ENCODE measurements at regions not wholly inside any gene's neighbourhood (a gene's known extent, or its start where the extent isn't known, plus 50 kb on each side); places are given as distances from the start of the nearest gene placed in this dataset.

GRCh38 chr10:107614939-107615685, 450.6 kb upstream of the SORCS1 start:
- H3K27me3 ChIP-seq (ENCODE audit: insufficient read depth, low read depth): no peaks in the 10 kb centered on the region
- no peaks in the 10 kb centered on the region for H3K4me1 ChIP-seq (replicated peaks; ENCODE audit: insufficient read depth)
- no peak overlapping the region for H3K4me3 ChIP-seq
- no peaks in the 10 kb centered on the region for H4K20me1 ChIP-seq (ENCODE audit: insufficient read depth)
- ChIA-PET POLR2A (ENCODE audit: unreplicated experiment) (no interaction called here), CTCF (no interaction called here)
- no peaks in the 10 kb centered on the region for H3F3A ChIP-seq (ENCODE audit: insufficient read depth, low read depth)
- intact Hi-C loops (cut with micrococcal nuclease; ENCODE audit: unreplicated experiment): no loop called here
- no peak overlapping the region for H3K4me2 ChIP-seq
- DNase-seq: no peak
- H3K36me3 ChIP-seq (ENCODE audit: low read depth): no peaks in the 10 kb centered on the region
- H3K9me2 ChIP-seq (ENCODE audit: insufficient read depth): no peaks in the 10 kb centered on the region
- no peak overlapping the region for H3K27ac ChIP-seq
- no peaks in the 10 kb centered on the region for H3K9me3 ChIP-seq (ENCODE audit: insufficient read depth, low read depth)
- no peaks in the 10 kb centered on the region for H3K79me2 ChIP-seq (ENCODE audit: low read depth)
- no peak overlapping the region for H2AFZ ChIP-seq
- TF ChIP-seq EZH2 (IDR thresholded peaks at IDR 0.05; ENCODE audit: low read depth) (no peak), CTCF (conservative IDR thresholded peaks at IDR 0.05) (no peak)
- no TSS peak for BruUV-seq (replicated peaks)

- no peak overlapping the region for H3K4me3 ChIP-seq
- CTCF ChIA-PET: no interaction called here
- no peaks in the 10 kb centered on the region for H3K27me3 ChIP-seq (ENCODE audit: insufficient read depth, low read depth)
- BruUV-seq (replicated peaks): no TSS peak
- H3K36me3 ChIP-seq (ENCODE audit: low read depth): no peaks in the 10 kb centered on the region
- POLR2A ChIA-PET (ENCODE audit: unreplicated experiment): no interaction called here
- H2AFZ ChIP-seq: no peak overlapping the region
- H3F3A ChIP-seq (ENCODE audit: insufficient read depth, low read depth): no peaks in the 10 kb centered on the region
- H4K20me1 ChIP-seq (ENCODE audit: insufficient read depth): no peaks in the 10 kb centered on the region
- H3K27ac ChIP-seq: no peak overlapping the region
- H3K9me3 ChIP-seq (ENCODE audit: insufficient read depth, low read depth): no peaks in the 10 kb centered on the region
- H3K79me2 ChIP-seq (ENCODE audit: low read depth): no peaks in the 10 kb centered on the region
- no peaks in the 10 kb centered on the region for H3K9me2 ChIP-seq (ENCODE audit: insufficient read depth)
- intact Hi-C loops (cut with micrococcal nuclease; ENCODE audit: unreplicated experiment): no loop called here
- H3K4me1 ChIP-seq (replicated peaks; ENCODE audit: insufficient read depth): no peaks in the 10 kb centered on the region
- TF ChIP-seq CTCF (conservative IDR thresholded peaks at IDR 0.05) (no peak), EZH2 (IDR thresholded peaks at IDR 0.05; ENCODE audit: low read depth) (no peak)
- no peak overlapping the region for H3K4me2 ChIP-seq
- DNase-seq: no peak
Measured at GRCh38 chr10:107611115-107611514, 446.6 kb upstream of the SORCS1 start.

- Histone ChIP-seq H3K36me3 (ENCODE audit: low read depth) (no peaks in the 10 kb centered on the region), H4K20me1 (ENCODE audit: insufficient read depth) (no peaks in the 10 kb centered on the region), H2AFZ (no peak overlapping the region), H3K4me2 (no peak overlapping the region), H3K27ac (no peak overlapping the region), H3F3A (ENCODE audit: insufficient read depth, low read depth) (no peaks in the 10 kb centered on the region), H3K4me3 (no peak overlapping the region), H3K9me3 (ENCODE audit: insufficient read depth, low read depth) (no peaks in the 10 kb centered on the region), H3K9me2 (ENCODE audit: insufficient read depth) (no peaks in the 10 kb centered on the region), H3K4me1 (replicated peaks; ENCODE audit: insufficient read depth) (no peaks in the 10 kb centered on the region), H3K79me2 (ENCODE audit: low read depth) (no peaks in the 10 kb centered on the region), H3K27me3 (ENCODE audit: insufficient read depth, low read depth) (no peaks in the 10 kb centered on the region)
- POLR2A ChIA-PET (ENCODE audit: unreplicated experiment): no interaction called here
- CTCF ChIA-PET: no interaction called here
- no peak for TF ChIP-seq CTCF (conservative IDR thresholded peaks at IDR 0.05)
- no peak for TF ChIP-seq EZH2 (IDR thresholded peaks at IDR 0.05; ENCODE audit: low read depth)
- BruUV-seq (replicated peaks): no TSS peak
- intact Hi-C loops (cut with micrococcal nuclease; ENCODE audit: unreplicated experiment): no loop called here
- no peak for DNase-seq
Measured at GRCh38 chr10:107589081-107589480, 424.6 kb upstream of the SORCS1 start.

Data from PC-9 (cell line).